Mucosa of stomach (tissue), 1 donor: ENCODE measurements at regions not wholly inside any gene's neighbourhood (a gene's known extent, or its start where the extent isn't known, plus 50 kb on each side); places are given as distances from the start of the nearest gene placed in this dataset.

Source experiments
- H3K27me3 ChIP-seq: one replicate; pipeline ENCODE4 v1.7.0; 2013; ENCODE audit warnings: mild to moderate bottlenecking, low read length; ENCODE audit not compliant: control insufficient read depth, insufficient read depth
- H3K36me3 ChIP-seq: one replicate; pipeline ENCODE4 v1.7.0; 2013; ENCODE audit warnings: low read length; ENCODE audit not compliant: control insufficient read depth, insufficient read depth
- H3K4me1 ChIP-seq: one replicate; pipeline ENCODE4 v1.7.0; 2013; ENCODE audit warnings: mild to moderate bottlenecking, low read length; ENCODE audit not compliant: control insufficient read depth, insufficient read depth
- H3K4me3 ChIP-seq: one replicate; pipeline ENCODE4 v1.7.0; 2013; ENCODE audit warnings: low read length
- H3K9ac ChIP-seq: one replicate; pipeline ENCODE4 v1.7.0; 2013; ENCODE audit warnings: mild to moderate bottlenecking, low read length, moderate library complexity
- H3K9me3 ChIP-seq: one replicate; pipeline ENCODE4 v1.7.0; 2013; ENCODE audit warnings: mild to moderate bottlenecking, low read length, moderate library complexity; ENCODE audit not compliant: control insufficient read depth
- donor health status: Pancreatic carcinoma.

GRCh38 chr2:37854676-37855282, 70.3 kb upstream of the RMDN2 start:
- H3K36me3 ChIP-seq: no peaks in the 10 kb centered on the region
- no peaks in the 10 kb centered on the region for H3K9me3 ChIP-seq
- no peak overlapping the region for H3K9ac ChIP-seq
- H3K27me3 ChIP-seq: peaks cover 6% of the 10 kb centered on the region
- H3K4me1 ChIP-seq: peaks cover 27% of the 10 kb centered on the region
- H3K4me3 ChIP-seq: no peak overlapping the region

- peaks cover 6% of the 10 kb centered on the region for H3K27me3 ChIP-seq
- no peaks in the 10 kb centered on the region for H3K36me3 ChIP-seq
- H3K4me1 ChIP-seq: peaks cover 27% of the 10 kb centered on the region
- H3K9me3 ChIP-seq: no peaks in the 10 kb centered on the region
- H3K4me3 ChIP-seq: no peak overlapping the region
- H3K9ac ChIP-seq: no peak overlapping the region
Observed at GRCh38 chr2:37855283-37856041, 69.6 kb upstream of the RMDN2 start.

GRCh38 chr2:37856101-37856751, 68.9 kb upstream of the RMDN2 start:
- H3K36me3 ChIP-seq: no peaks in the 10 kb centered on the region
- no peaks in the 10 kb centered on the region for H3K9me3 ChIP-seq
- H3K4me3 ChIP-seq: no peak overlapping the region
- H3K4me1 ChIP-seq: peaks cover 24% of the 10 kb centered on the region
- no peak overlapping the region for H3K9ac ChIP-seq
- peaks cover 11% of the 10 kb centered on the region for H3K27me3 ChIP-seq

GRCh38 chr2:37857575-37858399, 67.3 kb upstream of the RMDN2 start:
- Histone ChIP-seq H3K4me1 (peaks cover 19% of the 10 kb centered on the region), H3K4me3 (no peak overlapping the region), H3K9ac (no peak overlapping the region), H3K9me3 (no peaks in the 10 kb centered on the region), H3K36me3 (no peaks in the 10 kb centered on the region), H3K27me3 (peaks cover 23% of the 10 kb centered on the region)

- Histone ChIP-seq H3K36me3 (no peaks in the 10 kb centered on the region), H3K27me3 (peaks cover 27% of the 10 kb centered on the region), H3K4me1 (peaks cover 19% of the 10 kb centered on the region), H3K9ac (no peak overlapping the region), H3K9me3 (no peaks in the 10 kb centered on the region), H3K4me3 (no peak overlapping the region)
Observed at GRCh38 chr2:37858400-37858711, 66.7 kb upstream of the RMDN2 start.

GRCh38 chr2:37858725-37859267, 66.3 kb upstream of the RMDN2 start:
- Histone ChIP-seq H3K4me3 (no peak overlapping the region), H3K9ac (no peak overlapping the region), H3K36me3 (no peaks in the 10 kb centered on the region), H3K9me3 (no peaks in the 10 kb centered on the region), H3K4me1 (peaks cover 19% of the 10 kb centered on the region), H3K27me3 (peaks cover 31% of the 10 kb centered on the region)

GRCh38 chr2:37862620-37863019, 62.5 kb upstream of the RMDN2 start:
- Histone ChIP-seq H3K4me3 (no peak overlapping the region), H3K36me3 (no peaks in the 10 kb centered on the region), H3K9ac (no peak overlapping the region), H3K9me3 (no peaks in the 10 kb centered on the region), H3K4me1 (peaks cover 15% of the 10 kb centered on the region), H3K27me3 (peaks cover 43% of the 10 kb centered on the region)

- Histone ChIP-seq H3K36me3 (no peaks in the 10 kb centered on the region), H3K4me3 (no peak overlapping the region), H3K9me3 (no peaks in the 10 kb centered on the region), H3K9ac (no peak overlapping the region), H3K27me3 (peaks cover 43% of the 10 kb centered on the region), H3K4me1 (peaks cover 15% of the 10 kb centered on the region)
Observed at GRCh38 chr2:37864217-37864616, 60.9 kb upstream of the RMDN2 start.

- Histone ChIP-seq H3K4me1 (peaks cover 15% of the 10 kb centered on the region), H3K4me3 (no peak overlapping the region), H3K9ac (no peak overlapping the region), H3K36me3 (no peaks in the 10 kb centered on the region), H3K27me3 (peaks cover 47% of the 10 kb centered on the region), H3K9me3 (no peaks in the 10 kb centered on the region)
Observed at GRCh38 chr2:37865640-37866039, 59.4 kb upstream of the RMDN2 start.

GRCh38 chr2:37866171-37866934, 58.7 kb upstream of the RMDN2 start:
- H3K36me3 ChIP-seq: no peaks in the 10 kb centered on the region
- H3K4me1 ChIP-seq: peaks cover 15% of the 10 kb centered on the region
- no peak overlapping the region for H3K9ac ChIP-seq
- no peaks in the 10 kb centered on the region for H3K9me3 ChIP-seq
- no peak overlapping the region for H3K4me3 ChIP-seq
- H3K27me3 ChIP-seq: peaks cover 40% of the 10 kb centered on the region

GRCh38 chr2:37867166-37867565, 57.9 kb upstream of the RMDN2 start:
- H3K4me1 ChIP-seq: peaks cover 15% of the 10 kb centered on the region

More at GRCh38 chr2:37867166-37867565, 57.9 kb upstream of the RMDN2 start:
- H3K36me3 ChIP-seq: no peaks in the 10 kb centered on the region
- no peak overlapping the region for H3K4me3 ChIP-seq
- H3K9ac ChIP-seq: no peak overlapping the region
- H3K27me3 ChIP-seq: peaks cover 35% of the 10 kb centered on the region
- no peaks in the 10 kb centered on the region for H3K9me3 ChIP-seq
